CD4-positive, alpha-beta T cell (primary cell): ENCODE measurements at regions not wholly inside any gene's neighbourhood (a gene's known extent, or its start where the extent isn't known, plus 50 kb on each side); places are given as distances from the start of the nearest gene placed in this dataset.

Experiments
- ATAC-seq: fragments of 200-7000 bp; cut with Tn5 transposase; one replicate; pipeline ENCODE4 v1.10.0; 2022; ENCODE audit warnings: mild to moderate bottlenecking; ENCODE audit not compliant: poor library complexity
- CTCF ChIA-PET: fragments of 350-600 bp; sonication (Branson Sonifier 250); formaldehyde crosslinking; loops from one replicate; lab custom pipeline; 2021; ENCODE audit warnings: antibody characterized with exemption, inconsistent platforms; lab: Charles Lee
- POLR2A ChIA-PET: fragments of 350-600 bp; sonication (Branson Sonifier 250); formaldehyde crosslinking; loops from one replicate; lab custom pipeline; 2021; ENCODE audit warnings: antibody characterized with exemption, inconsistent platforms; lab: Charles Lee
- DNase-seq, 14 experiments: peaks; one replicate each; pipeline ENCODE4 v3.0.0-alpha.2; 2013 to 2020; ENCODE audit warnings: mixed read lengths in 2 of 14
- H3K27ac ChIP-seq, 2 donors: one replicate each; pipeline versions ENCODE4 v1.5.1 to v1.7.0; 2013; ENCODE audit warnings: low read length in 2 of 2, low read depth in 1 of 2, mild to moderate bottlenecking in 1 of 2
- H3K27me3 ChIP-seq, 2 experiments: 1 replicate in 1 of 2; 2 replicates in 1 of 2; pipeline versions ENCODE4 v1.6.1 to v1.7.0; 2013; ENCODE audit warnings: low read length in 2 of 2, control low read depth in 1 of 2, mild to moderate bottlenecking in 1 of 2, moderate library complexity in 1 of 2; ENCODE audit not compliant: insufficient read depth in 2 of 2, control insufficient read depth in 1 of 2
- H3K36me3 ChIP-seq: one replicate; pipeline ENCODE4 v1.6.1; 2013; ENCODE audit warnings: low read length, control low read depth; ENCODE audit not compliant: insufficient read depth
- H3K4me1 ChIP-seq: one replicate; pipeline ENCODE4 v1.6.1; 2013; ENCODE audit warnings: low read length, control low read depth; ENCODE audit not compliant: insufficient read depth
- H3K4me3 ChIP-seq: one replicate; pipeline ENCODE4 v1.5.1; 2013; ENCODE audit warnings: mild to moderate bottlenecking, low read length, moderate library complexity
- H3K9me3 ChIP-seq, 2 experiments: 1 replicate in 1 of 2; 2 replicates in 1 of 2; pipeline versions ENCODE4 v1.6.1 to v1.7.0; 2013; ENCODE audit warnings: low read length in 2 of 2, mild to moderate bottlenecking in 2 of 2, control low read depth in 1 of 2, moderate library complexity in 1 of 2; ENCODE audit not compliant: control insufficient read depth in 1 of 2, insufficient read depth in 1 of 2
- H3K27ac Mint-ChIP-seq: one replicate; pipeline ENCODE4 v1.8.0; 2020; ENCODE audit warnings: mixed read lengths
- H3K27me3 Mint-ChIP-seq: one replicate; pipeline ENCODE4 v1.8.0; 2021; ENCODE audit warnings: mixed read lengths
- H3K36me3 Mint-ChIP-seq: one replicate; pipeline ENCODE4 v1.8.0; 2021; ENCODE audit warnings: low read depth, mixed read lengths
- H3K4me1 Mint-ChIP-seq: one replicate; pipeline ENCODE4 v1.8.0; 2021; ENCODE audit warnings: low read depth, mixed read lengths
- H3K4me3 Mint-ChIP-seq: one replicate; pipeline ENCODE4 v1.8.0; 2020; ENCODE audit warnings: mild to moderate bottlenecking, mixed read lengths
- H3K9me3 Mint-ChIP-seq: one replicate; pipeline ENCODE4 v1.8.0; 2020; ENCODE audit warnings: mixed read lengths
- intact Hi-C, 2 experiments: fragments of 100-400 bp; cut with DNase I in 1 of 2; cut with micrococcal nuclease in 1 of 2; formaldehyde crosslinking; loops; one replicate each; pipeline versions ENCODE4 v1.15.1 to v1.9.0; 2023 to 2025; cut with DNase I, micrococcal nuclease
- TF ChIP-seq, protein P1 (sequence below): fragments of 200-600 bp; IDR thresholded peaks from one replicate; pipeline ENCODE4 v1.8.0; 2022; ENCODE audit warnings: antibody characterized with exemption, mild to moderate bottlenecking

DNA sequence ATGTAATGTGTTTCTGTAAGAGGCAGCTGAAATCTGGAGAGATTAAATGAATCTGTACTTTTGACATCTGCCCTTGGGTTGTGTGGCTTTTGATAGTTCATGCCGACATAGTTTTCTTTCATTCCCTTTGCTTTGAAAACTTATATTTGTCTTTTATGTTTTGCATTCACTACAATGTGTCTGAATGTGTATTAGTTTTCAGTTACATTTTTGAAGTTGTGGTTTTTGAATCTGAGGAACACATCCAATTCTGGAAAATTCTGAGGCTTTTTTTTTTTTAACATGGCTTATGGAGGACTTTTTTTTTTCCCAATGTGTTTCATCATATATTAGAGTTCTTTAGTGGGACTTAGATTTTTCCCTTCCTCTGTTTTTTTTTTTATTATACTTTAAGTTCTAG lies 683.7 kb upstream of the SOX9 start:
- Mint-ChIP-seq H3K27me3 (no peaks in the 10 kb centered on the region), H3K9me3 (no peaks in the 10 kb centered on the region), H3K4me3 (no peak overlapping the region), H3K4me1 (no peaks in the 10 kb centered on the region), H3K36me3 (no peaks in the 10 kb centered on the region), H3K27ac (no peak overlapping the region)
- DNase-seq = no peak
- ChIA-PET POLR2A (no interaction called here), CTCF (no interaction called here)
- H3K9me3 ChIP-seq = peaks cover 0 to 7% of the 10 kb centered on the region in 2 experiments
- no peak overlapping the region for H3K27ac ChIP-seq
- intact Hi-C loops = no loop called here
- no peak overlapping the region for H3K4me3 ChIP-seq
- H3K4me1 ChIP-seq = no peaks in the 10 kb centered on the region
- TF ChIP-seq, protein P1, sequence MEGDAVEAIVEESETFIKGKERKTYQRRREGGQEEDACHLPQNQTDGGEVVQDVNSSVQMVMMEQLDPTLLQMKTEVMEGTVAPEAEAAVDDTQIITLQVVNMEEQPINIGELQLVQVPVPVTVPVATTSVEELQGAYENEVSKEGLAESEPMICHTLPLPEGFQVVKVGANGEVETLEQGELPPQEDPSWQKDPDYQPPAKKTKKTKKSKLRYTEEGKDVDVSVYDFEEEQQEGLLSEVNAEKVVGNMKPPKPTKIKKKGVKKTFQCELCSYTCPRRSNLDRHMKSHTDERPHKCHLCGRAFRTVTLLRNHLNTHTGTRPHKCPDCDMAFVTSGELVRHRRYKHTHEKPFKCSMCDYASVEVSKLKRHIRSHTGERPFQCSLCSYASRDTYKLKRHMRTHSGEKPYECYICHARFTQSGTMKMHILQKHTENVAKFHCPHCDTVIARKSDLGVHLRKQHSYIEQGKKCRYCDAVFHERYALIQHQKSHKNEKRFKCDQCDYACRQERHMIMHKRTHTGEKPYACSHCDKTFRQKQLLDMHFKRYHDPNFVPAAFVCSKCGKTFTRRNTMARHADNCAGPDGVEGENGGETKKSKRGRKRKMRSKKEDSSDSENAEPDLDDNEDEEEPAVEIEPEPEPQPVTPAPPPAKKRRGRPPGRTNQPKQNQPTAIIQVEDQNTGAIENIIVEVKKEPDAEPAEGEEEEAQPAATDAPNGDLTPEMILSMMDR = no peak
- no peak for ATAC-seq
- H3K36me3 ChIP-seq = no peaks in the 10 kb centered on the region
- H3K27me3 ChIP-seq = no peaks in the 10 kb centered on the region

DNA sequence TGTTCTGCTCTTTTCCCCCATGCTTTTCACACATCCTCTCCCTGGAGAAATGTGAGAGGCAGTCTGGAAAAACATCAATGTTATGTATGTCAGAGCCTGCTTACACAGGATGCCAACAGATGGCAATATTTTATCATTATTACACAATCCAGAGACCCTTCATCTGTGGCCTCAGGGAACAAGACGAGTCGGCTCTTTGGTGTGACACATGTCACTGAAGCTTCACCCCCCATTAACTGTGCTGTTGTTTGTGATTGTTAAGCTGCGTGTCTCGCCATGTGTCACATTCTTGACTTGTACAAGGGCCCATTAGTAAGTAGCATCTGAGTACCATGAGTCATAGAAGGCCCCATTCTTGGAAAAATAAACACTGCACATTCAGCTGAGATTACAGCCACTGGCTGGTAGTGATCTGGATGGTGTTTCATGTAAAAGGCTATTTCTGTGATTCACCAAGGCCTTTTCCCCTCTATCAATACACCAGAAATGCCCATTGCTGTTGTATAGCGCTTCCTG lies 682.1 kb upstream of the SOX9 start:
- no peak for ATAC-seq
- Histone ChIP-seq H3K36me3 (no peaks in the 10 kb centered on the region), H3K27ac (no peak overlapping the region), H3K9me3 (peaks cover 0 to 7% of the 10 kb centered on the region in 2 experiments), H3K27me3 (no peaks in the 10 kb centered on the region), H3K4me3 (no peak overlapping the region), H3K4me1 (no peaks in the 10 kb centered on the region)
- intact Hi-C loops = no loop called here
- TF ChIP-seq, protein P1 = no peak
- Mint-ChIP-seq H3K27me3 (no peaks in the 10 kb centered on the region), H3K4me1 (no peaks in the 10 kb centered on the region), H3K9me3 (no peaks in the 10 kb centered on the region), H3K4me3 (no peak overlapping the region), H3K27ac (no peak overlapping the region), H3K36me3 (no peaks in the 10 kb centered on the region)
- POLR2A ChIA-PET = no interaction called here
- CTCF ChIA-PET = no interaction called here
- no peak for DNase-seq

DNA sequence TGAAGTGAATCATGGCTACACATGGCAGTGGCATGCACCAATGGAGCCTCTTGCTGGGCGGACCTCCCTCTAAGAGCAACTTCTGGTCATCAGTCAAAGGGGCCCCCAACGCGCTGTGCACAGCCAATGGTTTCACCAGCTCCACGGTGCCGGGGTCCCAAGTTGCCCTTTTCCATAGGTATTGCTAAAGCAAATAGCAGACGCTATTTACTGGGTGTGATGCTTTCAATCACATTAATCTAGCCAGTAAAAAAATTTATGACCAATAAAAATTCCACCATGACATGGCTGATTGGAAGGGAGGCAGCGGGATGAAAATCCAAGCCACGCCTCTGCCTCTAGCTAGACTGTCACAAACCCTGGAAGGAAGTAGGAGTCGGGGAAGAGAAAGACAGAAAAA lies 680.3 kb upstream of the SOX9 start:
- DNase-seq = no peak
- Histone ChIP-seq H3K4me3 (no peak overlapping the region), H3K9me3 (peaks cover 0 to 7% of the 10 kb centered on the region in 2 experiments), H3K4me1 (no peaks in the 10 kb centered on the region), H3K27ac (no peak overlapping the region), H3K27me3 (no peaks in the 10 kb centered on the region), H3K36me3 (no peaks in the 10 kb centered on the region)
- H3K36me3 Mint-ChIP-seq = no peaks in the 10 kb centered on the region
- POLR2A ChIA-PET = no interaction called here
- H3K4me1 Mint-ChIP-seq = no peaks in the 10 kb centered on the region
- intact Hi-C loops = loop anchor here in 1 of 2 experiments (5.0 kb wide), 1 partner anchor 77 kb away; no protein-coding TSS in a partner anchor
- CTCF ChIA-PET = no interaction called here
- no peak for ATAC-seq
- H3K27ac Mint-ChIP-seq = no peak overlapping the region
- TF ChIP-seq, protein P1 = no peak
- H3K4me3 Mint-ChIP-seq = no peak overlapping the region
- H3K9me3 Mint-ChIP-seq = peaks cover under 1% of the 10 kb centered on the region
- no peaks in the 10 kb centered on the region for H3K27me3 Mint-ChIP-seq
